OCI-LY7 (cell line): ENCODE measurements at regions not wholly inside any gene's neighbourhood (a gene's known extent, or its start where the extent isn't known, plus 50 kb on each side); places are given as distances from the start of the nearest gene placed in this dataset.

Experiments used
- EZH2phosphoT487 ChIP-seq: fragments of 200-600 bp; sonication (generic); IDR thresholded peaks from 2 replicates; pipeline ENCODE4 v1.6.1; 2018; ENCODE audit warnings: low read depth, borderline replicate concordance, mild to moderate bottlenecking, mixed run types, antibody characterized with exemption, low read length, moderate library complexity, mixed read lengths
- TF ChIP-seq, protein P1 (sequence below): fragments of 200-600 bp; sonication (generic); conservative IDR thresholded peaks from 2 replicates; pipeline ENCODE4 v1.5.1; 2014; ENCODE audit warnings: mild to moderate bottlenecking, antibody characterized with exemption, low read length, moderate library complexity, mixed read lengths

DNA sequence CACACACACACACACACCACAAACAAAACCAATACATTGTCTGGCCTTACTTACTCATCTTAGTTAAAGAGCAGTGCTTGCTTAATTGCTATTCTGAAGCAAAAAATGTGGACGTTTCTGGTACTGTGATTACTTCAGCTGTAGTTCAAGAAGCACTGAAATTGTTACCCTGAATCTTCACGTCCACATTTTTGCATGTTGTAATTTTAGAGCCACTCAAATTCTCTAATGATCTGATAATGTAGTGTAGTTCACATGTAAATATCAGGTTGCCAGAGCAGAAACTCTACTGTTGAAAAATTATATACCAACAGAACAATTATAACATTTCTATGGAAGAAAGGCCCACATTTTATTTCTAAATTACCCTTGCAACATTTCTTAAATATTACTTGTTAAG is 1451.1 kb downstream of the GATA3 start:
- TF ChIP-seq, protein P1, sequence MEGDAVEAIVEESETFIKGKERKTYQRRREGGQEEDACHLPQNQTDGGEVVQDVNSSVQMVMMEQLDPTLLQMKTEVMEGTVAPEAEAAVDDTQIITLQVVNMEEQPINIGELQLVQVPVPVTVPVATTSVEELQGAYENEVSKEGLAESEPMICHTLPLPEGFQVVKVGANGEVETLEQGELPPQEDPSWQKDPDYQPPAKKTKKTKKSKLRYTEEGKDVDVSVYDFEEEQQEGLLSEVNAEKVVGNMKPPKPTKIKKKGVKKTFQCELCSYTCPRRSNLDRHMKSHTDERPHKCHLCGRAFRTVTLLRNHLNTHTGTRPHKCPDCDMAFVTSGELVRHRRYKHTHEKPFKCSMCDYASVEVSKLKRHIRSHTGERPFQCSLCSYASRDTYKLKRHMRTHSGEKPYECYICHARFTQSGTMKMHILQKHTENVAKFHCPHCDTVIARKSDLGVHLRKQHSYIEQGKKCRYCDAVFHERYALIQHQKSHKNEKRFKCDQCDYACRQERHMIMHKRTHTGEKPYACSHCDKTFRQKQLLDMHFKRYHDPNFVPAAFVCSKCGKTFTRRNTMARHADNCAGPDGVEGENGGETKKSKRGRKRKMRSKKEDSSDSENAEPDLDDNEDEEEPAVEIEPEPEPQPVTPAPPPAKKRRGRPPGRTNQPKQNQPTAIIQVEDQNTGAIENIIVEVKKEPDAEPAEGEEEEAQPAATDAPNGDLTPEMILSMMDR = no peak
- no peak for TF ChIP-seq EZH2phosphoT487
